ENCODE measurements at regions not wholly inside any gene's neighbourhood (a gene's known extent, or its start where the extent isn't known, plus 50 kb on each side); places are given as distances from the start of the nearest gene placed in this dataset.

GRCh38 chr20:17100506-17100905 lies 126.3 kb upstream of the PCSK2 start:
- Histone ChIP-seq H3K4me3 (ENCODE audit: severe bottlenecking) (no peak overlapping the region), H3K27me3 (ENCODE audit: insufficient read depth, poor library complexity, severe bottlenecking) (peaks cover 2% of the 10 kb centered on the region), H3K27ac (ENCODE audit: poor library complexity, severe bottlenecking) (no peak overlapping the region), H3K4me1 (ENCODE audit: insufficient read depth, poor library complexity, severe bottlenecking) (no peaks in the 10 kb centered on the region), H3K9me3 (ENCODE audit: severe bottlenecking) (no peaks in the 10 kb centered on the region), H3K36me3 (ENCODE audit: low read depth) (no peaks in the 10 kb centered on the region)
- no peak for TF ChIP-seq CTCF (IDR thresholded peaks at IDR 0.05; ENCODE audit: poor library complexity, severe bottlenecking)
- no peak for DNase-seq (ENCODE audit: low spot score)
- no peak for ATAC-seq (ENCODE audit: low read depth)

- ATAC-seq (ENCODE audit: low read depth), result no peak
- DNase-seq (ENCODE audit: low spot score), result no peak
- no peaks in the 10 kb centered on the region for H3K9me3 ChIP-seq (ENCODE audit: severe bottlenecking)
- H3K27me3 ChIP-seq (ENCODE audit: insufficient read depth, poor library complexity, severe bottlenecking), result no peaks in the 10 kb centered on the region
- no peaks in the 10 kb centered on the region for H3K4me1 ChIP-seq (ENCODE audit: insufficient read depth, poor library complexity, severe bottlenecking)
- no peaks in the 10 kb centered on the region for H3K36me3 ChIP-seq (ENCODE audit: low read depth)
- H3K27ac ChIP-seq (ENCODE audit: poor library complexity, severe bottlenecking), result no peak overlapping the region
- no peak for TF ChIP-seq CTCF (IDR thresholded peaks at IDR 0.05; ENCODE audit: poor library complexity, severe bottlenecking)
- H3K4me3 ChIP-seq (ENCODE audit: severe bottlenecking), result no peak overlapping the region
These were observed 119.7 kb upstream of the PCSK2 start for GRCh38 chr20:17107127-17107526.

- no peak for TF ChIP-seq CTCF (IDR thresholded peaks at IDR 0.05; ENCODE audit: poor library complexity, severe bottlenecking)
- Histone ChIP-seq H3K9me3 (ENCODE audit: severe bottlenecking) (no peaks in the 10 kb centered on the region), H3K4me1 (ENCODE audit: insufficient read depth, poor library complexity, severe bottlenecking) (no peaks in the 10 kb centered on the region), H3K4me3 (ENCODE audit: severe bottlenecking) (no peak overlapping the region), H3K27me3 (ENCODE audit: insufficient read depth, poor library complexity, severe bottlenecking) (no peaks in the 10 kb centered on the region), H3K27ac (ENCODE audit: poor library complexity, severe bottlenecking) (no peak overlapping the region), H3K36me3 (ENCODE audit: low read depth) (no peaks in the 10 kb centered on the region)
- DNase-seq (ENCODE audit: low spot score) (no peak), ATAC-seq (ENCODE audit: low read depth) (no peak)
These were observed 117.9 kb upstream of the PCSK2 start for GRCh38 chr20:17108896-17109295.

- no peak for TF ChIP-seq CTCF (IDR thresholded peaks at IDR 0.05; ENCODE audit: poor library complexity, severe bottlenecking)
- Histone ChIP-seq H3K4me3 (ENCODE audit: severe bottlenecking) (no peak overlapping the region), H3K4me1 (ENCODE audit: insufficient read depth, poor library complexity, severe bottlenecking) (no peaks in the 10 kb centered on the region), H3K27ac (ENCODE audit: poor library complexity, severe bottlenecking) (no peak overlapping the region), H3K36me3 (ENCODE audit: low read depth) (no peaks in the 10 kb centered on the region), H3K27me3 (ENCODE audit: insufficient read depth, poor library complexity, severe bottlenecking) (no peaks in the 10 kb centered on the region), H3K9me3 (ENCODE audit: severe bottlenecking) (no peaks in the 10 kb centered on the region)
- DNase-seq (ENCODE audit: low spot score) (no peak), ATAC-seq (ENCODE audit: low read depth) (no peak)
These were observed 117.5 kb upstream of the PCSK2 start for GRCh38 chr20:17109307-17109706.

GRCh38 chr20:17128206-17128605 lies 98.6 kb upstream of the PCSK2 start:
- no peak for ATAC-seq (ENCODE audit: low read depth)

More at GRCh38 chr20:17128206-17128605, 98.6 kb upstream of the PCSK2 start:
- no peak overlapping the region for H3K4me3 ChIP-seq (ENCODE audit: severe bottlenecking)
- H3K36me3 ChIP-seq (ENCODE audit: low read depth), result no peaks in the 10 kb centered on the region
- no peak for DNase-seq (ENCODE audit: low spot score)
- H3K9me3 ChIP-seq (ENCODE audit: severe bottlenecking), result no peaks in the 10 kb centered on the region
- no peaks in the 10 kb centered on the region for H3K27me3 ChIP-seq (ENCODE audit: insufficient read depth, poor library complexity, severe bottlenecking)
- no peak overlapping the region for H3K27ac ChIP-seq (ENCODE audit: poor library complexity, severe bottlenecking)
- no peaks in the 10 kb centered on the region for H3K4me1 ChIP-seq (ENCODE audit: insufficient read depth, poor library complexity, severe bottlenecking)
- TF ChIP-seq CTCF (IDR thresholded peaks at IDR 0.05; ENCODE audit: poor library complexity, severe bottlenecking), result no peak
